ENCODE measurements at regions not wholly inside any gene's neighbourhood (a gene's known extent, or its start where the extent isn't known, plus 50 kb on each side); places are given as distances from the start of the nearest gene placed in this dataset.

- DNase-seq: no peak
Measured at GRCh38 chr1:105909811-105910210, 1146.7 kb upstream of the PRMT6 start.

GRCh38 chr1:105914403-105914802, 1142.1 kb upstream of the PRMT6 start:
- no peak for DNase-seq

GRCh38 chr1:105934806-105935205, 1121.7 kb upstream of the PRMT6 start:
- no peak for DNase-seq

- no peak for DNase-seq
Measured at GRCh38 chr1:105964879-105965278, 1091.6 kb upstream of the PRMT6 start.

- DNase-seq: no peak
Measured at GRCh38 chr1:105997516-105997915, 1059.0 kb upstream of the PRMT6 start.

- DNase-seq: no peak
Measured at GRCh38 chr1:106022312-106022902, 1034.1 kb upstream of the PRMT6 start.

GRCh38 chr1:106027871-106028270, 1028.6 kb upstream of the PRMT6 start:
- DNase-seq: no peak

GRCh38 chr1:106037526-106037925, 1018.9 kb upstream of the PRMT6 start:
- DNase-seq: no peak

- DNase-seq: no peak
Measured at GRCh38 chr1:106038260-106038659, 1018.2 kb upstream of the PRMT6 start.

- DNase-seq: no peak
Measured at GRCh38 chr1:106043971-106044370, 1012.5 kb upstream of the PRMT6 start.

GRCh38 chr1:106047210-106047609, 1009.3 kb upstream of the PRMT6 start:
- DNase-seq: no peak

GRCh38 chr1:106049595-106049994, 1006.9 kb upstream of the PRMT6 start:
- DNase-seq: no peak

GRCh38 chr1:106055855-106056254, 1000.6 kb upstream of the PRMT6 start:
- peak in 1 of 14 donors; percentile 33 for DNase-seq

GRCh38 chr1:106061586-106062495, 994.6 kb upstream of the PRMT6 start:
- DNase-seq: no peak

GRCh38 chr1:106063510-106063909, 993.0 kb upstream of the PRMT6 start:
- DNase-seq: no peak

GRCh38 chr1:106072909-106073600, 983.4 kb upstream of the PRMT6 start:
- no peak for DNase-seq

- no peak for DNase-seq
Measured at GRCh38 chr1:106080608-106081325, 975.7 kb upstream of the PRMT6 start.

- no peak for DNase-seq
Measured at GRCh38 chr1:106111044-106111443, 945.4 kb upstream of the PRMT6 start.

- DNase-seq: no peak
Measured at GRCh38 chr1:106113851-106114250, 942.6 kb upstream of the PRMT6 start.

- DNase-seq: no peak
Measured at GRCh38 chr1:106120789-106121188, 935.7 kb upstream of the PRMT6 start.

- DNase-seq: no peak
Measured at GRCh38 chr1:106121728-106122127, 934.7 kb upstream of the PRMT6 start.

- DNase-seq: no peak
Measured at GRCh38 chr1:106134561-106134960, 921.9 kb upstream of the PRMT6 start.

GRCh38 chr1:106173101-106173500, 883.4 kb upstream of the PRMT6 start:
- no peak for DNase-seq
